Loucy (cell line): ENCODE measurements at regions not wholly inside any gene's neighbourhood (a gene's known extent, or its start where the extent isn't known, plus 50 kb on each side); places are given as distances from the start of the nearest gene placed in this dataset.

Experiments
- H2AFZ ChIP-seq: fragments of 200-600 bp; sonication (generic); 2 replicates; pipeline ENCODE4 v1.6.0; 2016; ENCODE audit warnings: antibody characterized with exemption, mild to moderate bottlenecking, low read length, moderate library complexity
- H3F3A ChIP-seq: fragments of 200-600 bp; 2 replicates; pipeline ENCODE4 v1.6.0; 2016; ENCODE audit warnings: antibody characterized with exemption, low read depth, mild to moderate bottlenecking
- H3K27me3 ChIP-seq: fragments of 200-600 bp; sonication (generic); 2 replicates; pipeline ENCODE4 v1.6.1; 2014; ENCODE audit warnings: low read length, mild to moderate bottlenecking; ENCODE audit not compliant: insufficient read depth, poor library complexity, severe bottlenecking
- H3K36me3 ChIP-seq: fragments of 200-600 bp; sonication (generic); 2 replicates; pipeline ENCODE4 v1.6.1; 2016; ENCODE audit warnings: low read length; ENCODE audit not compliant: insufficient read depth
- H3K4me1 ChIP-seq: fragments of 200-600 bp; sonication (generic); 2 replicates; pipeline ENCODE4 v1.5.1; 2014; ENCODE audit warnings: low read length, mild to moderate bottlenecking; ENCODE audit not compliant: insufficient read depth, poor library complexity, severe bottlenecking
- H3K4me2 ChIP-seq: fragments of 200-600 bp; sonication (generic); 2 replicates; pipeline ENCODE4 v1.6.0; 2014; ENCODE audit warnings: antibody characterized with exemption, low read length, low read depth, mild to moderate bottlenecking; ENCODE audit not compliant: poor library complexity, severe bottlenecking
- H3K4me3 ChIP-seq: fragments of 200-600 bp; sonication (generic); 2 replicates; pipeline ENCODE4 v1.5.1; 2014; ENCODE audit warnings: low read length, mild to moderate bottlenecking, mixed read lengths; ENCODE audit not compliant: poor library complexity, severe bottlenecking
- H3K79me2 ChIP-seq: fragments of 200-600 bp; sonication (generic); 2 replicates; pipeline ENCODE4 v1.6.1; 2014; ENCODE audit warnings: low read length; ENCODE audit not compliant: insufficient read depth
- H3K9ac ChIP-seq: fragments of 200-600 bp; sonication (generic); 2 replicates; pipeline ENCODE4 v1.6.0; 2014; ENCODE audit warnings: mild to moderate bottlenecking, low read depth, low read length, moderate library complexity; ENCODE audit not compliant: poor library complexity, severe bottlenecking
- H3K9me2 ChIP-seq: fragments of 200-600 bp; sonication (generic); replicated peaks from 2 replicates; pipeline ENCODE4 v1.6.1; 2016; ENCODE audit warnings: low read depth, low read length, mixed read lengths
- H3K9me3 ChIP-seq: fragments of 200-600 bp; sonication (generic); 2 replicates; pipeline ENCODE4 v1.6.1; 2014; ENCODE audit warnings: mild to moderate bottlenecking, antibody characterized with exemption, low read length, low read depth; ENCODE audit not compliant: insufficient read depth
- H4K20me1 ChIP-seq: fragments of 200-600 bp; sonication (generic); 2 replicates; pipeline ENCODE4 v1.6.0; 2014; ENCODE audit warnings: antibody characterized with exemption, low read length, mild to moderate bottlenecking; ENCODE audit not compliant: insufficient read depth, poor library complexity, severe bottlenecking
- CTCF ChIP-seq: fragments of 200-600 bp; sonication (generic); conservative IDR thresholded peaks from 2 replicates; pipeline ENCODE4 v1.5.1; 2014; ENCODE audit warnings: mild to moderate bottlenecking, antibody characterized with exemption, low read length
- EZH2phosphoT487 ChIP-seq: fragments of 200-600 bp; IDR thresholded peaks from 2 replicates; pipeline ENCODE4 v1.6.1; 2018; ENCODE audit warnings: antibody characterized with exemption, mild to moderate bottlenecking, moderate library complexity, borderline replicate concordance

- Histone ChIP-seq H3K9ac (no peak overlapping the region), H3K4me3 (no peak overlapping the region), H3K4me2 (no peak overlapping the region), H3K9me2 (no peaks in the 10 kb centered on the region), H3F3A (no peaks in the 10 kb centered on the region), H3K79me2 (no peaks in the 10 kb centered on the region), H3K4me1 (no peaks in the 10 kb centered on the region), H3K36me3 (no peaks in the 10 kb centered on the region), H2AFZ (no peak overlapping the region), H4K20me1 (no peaks in the 10 kb centered on the region), H3K9me3 (peaks cover 31% of the 10 kb centered on the region; the same call in 1 of the 2 replicates), H3K27me3 (no peaks in the 10 kb centered on the region)
- no peak for TF ChIP-seq EZH2phosphoT487
- no peak for TF ChIP-seq CTCF
These were observed 181.1 kb downstream of the ERMARD start for GRCh38 chr6:169932491-169932890.

- TF ChIP-seq CTCF (no peak), EZH2phosphoT487 (no peak)
- Histone ChIP-seq H3K9me3 (peaks cover 31% of the 10 kb centered on the region; the same call in 1 of the 2 replicates), H3K27me3 (no peaks in the 10 kb centered on the region)
These were observed 179.8 kb downstream of the ERMARD start for GRCh38 chr6:169931261-169931660.

GRCh38 chr6:169930799-169931198 lies 179.4 kb downstream of the ERMARD start:
- Histone ChIP-seq H3K4me2 (no peak overlapping the region), H3K27me3 (no peaks in the 10 kb centered on the region), H2AFZ (no peak overlapping the region), H3K9me2 (no peaks in the 10 kb centered on the region), H3K9me3 (peaks cover 35% of the 10 kb centered on the region; the same call in 1 of the 2 replicates), H3F3A (no peaks in the 10 kb centered on the region), H3K9ac (no peak overlapping the region), H3K4me3 (no peak overlapping the region), H3K4me1 (no peaks in the 10 kb centered on the region), H3K79me2 (no peaks in the 10 kb centered on the region), H4K20me1 (no peaks in the 10 kb centered on the region), H3K36me3 (no peaks in the 10 kb centered on the region)
- TF ChIP-seq EZH2phosphoT487: no peak

More at GRCh38 chr6:169931261-169931660, 179.8 kb downstream of the ERMARD start:
- no peaks in the 10 kb centered on the region for H3K79me2 ChIP-seq
- H3K36me3 ChIP-seq: no peaks in the 10 kb centered on the region
- no peak overlapping the region for H3K9ac ChIP-seq
- no peaks in the 10 kb centered on the region for H3K4me1 ChIP-seq
- no peak overlapping the region for H2AFZ ChIP-seq
- H4K20me1 ChIP-seq: no peaks in the 10 kb centered on the region
- no peaks in the 10 kb centered on the region for H3F3A ChIP-seq
- no peaks in the 10 kb centered on the region for H3K9me2 ChIP-seq
- H3K4me3 ChIP-seq: no peak overlapping the region
- no peak overlapping the region for H3K4me2 ChIP-seq

GRCh38 chr6:169927711-169928110 lies 176.3 kb downstream of the ERMARD start:
- Histone ChIP-seq H3K9me2 (no peaks in the 10 kb centered on the region), H3K9me3 (peaks cover 28% of the 10 kb centered on the region; the same call in 1 of the 2 replicates), H3K27me3 (no peaks in the 10 kb centered on the region), H2AFZ (no peak overlapping the region), H4K20me1 (no peaks in the 10 kb centered on the region), H3K36me3 (no peaks in the 10 kb centered on the region), H3K4me2 (no peak overlapping the region), H3K9ac (no peak overlapping the region), H3K4me3 (no peak overlapping the region), H3K79me2 (no peaks in the 10 kb centered on the region), H3K4me1 (no peaks in the 10 kb centered on the region), H3F3A (no peaks in the 10 kb centered on the region)
- TF ChIP-seq CTCF (no peak), EZH2phosphoT487 (no peak)
